T-helper 1 cell (primary cell): ENCODE measurements at regions not wholly inside any gene's neighbourhood (a gene's known extent, or its start where the extent isn't known, plus 50 kb on each side); places are given as distances from the start of the nearest gene placed in this dataset.

Experiments used
- DNase-seq, 5 donors: peaks; one replicate each; pipeline ENCODE4 v3.0.0-alpha.2; 2012 to 2020

DNA sequence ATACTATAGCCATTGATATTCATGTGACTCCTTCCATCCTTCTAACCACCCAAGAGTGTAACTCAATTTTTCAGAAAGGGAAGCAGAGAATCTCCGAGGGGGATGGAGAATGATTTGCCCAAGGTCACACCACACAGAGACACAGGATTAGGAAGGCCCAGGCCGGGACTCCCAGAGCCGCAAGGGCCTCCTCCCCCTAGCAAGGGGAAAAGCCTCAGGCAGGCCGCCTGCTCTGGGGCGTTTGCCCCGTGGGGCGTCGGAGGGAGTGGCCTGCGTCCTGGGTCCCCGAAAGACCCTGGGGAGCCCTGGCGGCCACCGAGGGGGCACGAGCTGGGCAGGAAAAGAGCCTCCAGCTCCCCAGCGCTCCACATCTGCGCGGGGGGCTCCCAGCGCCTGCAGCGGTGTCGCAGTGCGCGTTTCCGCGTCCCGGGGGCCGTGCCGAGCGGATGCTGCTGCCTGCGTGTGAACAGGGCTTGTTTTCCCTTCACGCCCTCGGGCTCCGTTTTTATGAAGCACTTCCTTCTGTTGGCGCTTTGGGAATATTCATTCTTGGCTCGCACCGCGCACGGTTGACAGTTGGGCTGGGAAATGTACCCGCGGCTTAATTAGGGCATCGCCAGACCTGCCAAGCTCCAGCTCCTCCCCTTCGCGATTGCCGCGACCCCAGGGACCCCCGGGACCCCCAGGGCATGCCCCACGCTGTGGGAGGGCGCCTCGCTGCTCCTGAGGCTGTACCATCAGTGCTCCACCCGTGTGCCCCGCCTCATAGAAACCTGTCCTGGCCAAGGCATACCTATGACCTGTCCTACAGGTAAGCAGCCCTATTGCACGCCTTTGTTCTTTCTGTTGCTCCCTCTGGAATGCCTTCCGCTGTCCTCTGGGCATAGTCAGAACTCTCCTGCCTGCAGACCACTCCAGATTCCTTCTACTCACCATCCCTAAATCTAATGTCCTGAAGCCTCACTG is 158.9 kb upstream of the GLI2 start:
- no peak for DNase-seq

DNA sequence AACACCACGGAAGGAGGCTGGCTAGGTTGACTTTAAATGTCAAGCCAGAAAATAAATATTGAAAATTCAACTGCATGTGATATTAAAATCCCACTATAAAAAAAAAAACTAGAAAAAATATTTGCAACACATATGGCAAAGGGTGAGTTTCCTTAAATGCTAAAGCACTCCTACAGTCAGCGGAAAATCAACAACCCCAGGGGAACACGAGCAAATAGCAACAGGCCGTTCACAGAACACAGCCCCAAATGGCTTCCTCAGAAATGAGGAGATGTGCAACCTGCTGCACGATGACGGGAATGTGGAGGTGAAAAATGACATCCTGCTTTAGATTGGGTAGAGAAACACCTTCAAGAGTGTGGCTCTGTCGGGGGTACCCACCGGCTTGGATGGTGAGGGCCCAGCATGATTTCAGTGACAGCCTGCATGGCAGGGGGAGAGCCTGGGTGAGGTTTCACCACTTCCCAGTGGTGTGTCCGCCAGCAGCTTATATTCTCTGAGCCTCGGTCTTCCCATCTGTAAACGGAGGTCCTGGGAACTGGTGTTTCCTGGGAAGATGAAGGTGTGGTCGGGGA is 157.9 kb upstream of the GLI2 start:
- DNase-seq: no peak

DNA sequence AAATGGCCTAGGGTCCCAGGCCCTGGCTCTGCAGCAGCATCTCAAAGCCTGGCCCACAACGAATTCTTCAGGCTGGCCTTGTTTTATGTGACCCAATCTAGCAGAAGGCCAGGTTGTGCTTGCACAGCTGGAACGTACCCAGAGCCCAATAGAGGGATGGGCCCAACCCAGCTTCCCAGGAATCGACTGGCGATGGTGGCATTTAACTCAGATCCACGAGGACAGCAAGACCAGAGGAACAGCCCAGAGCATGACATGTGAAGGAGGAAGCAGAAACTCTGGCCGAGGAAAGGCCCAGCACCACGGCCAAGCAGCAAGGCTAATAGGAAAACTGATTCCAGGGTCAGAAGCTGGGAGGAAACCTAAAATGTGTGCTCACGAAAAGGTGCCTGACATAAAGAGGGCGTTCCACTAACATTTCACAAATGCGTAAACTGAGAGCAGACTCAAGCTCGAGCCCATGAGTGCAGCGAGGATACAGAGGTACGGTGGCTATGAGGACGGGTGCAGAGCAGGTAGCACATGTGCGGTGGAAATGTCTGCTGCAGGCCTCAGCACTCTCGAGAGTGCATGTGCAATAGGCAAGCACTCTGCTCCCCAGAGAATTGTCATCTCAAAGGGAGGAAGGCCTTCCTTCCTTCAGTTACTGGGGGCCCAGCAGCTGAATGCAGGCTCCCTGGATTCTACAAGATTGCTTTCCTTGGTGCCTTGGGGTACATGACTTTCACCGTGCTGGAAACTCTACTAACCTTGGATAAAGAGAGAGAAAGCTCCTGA is 156.9 kb upstream of the GLI2 start:
- DNase-seq: no peak

DNA sequence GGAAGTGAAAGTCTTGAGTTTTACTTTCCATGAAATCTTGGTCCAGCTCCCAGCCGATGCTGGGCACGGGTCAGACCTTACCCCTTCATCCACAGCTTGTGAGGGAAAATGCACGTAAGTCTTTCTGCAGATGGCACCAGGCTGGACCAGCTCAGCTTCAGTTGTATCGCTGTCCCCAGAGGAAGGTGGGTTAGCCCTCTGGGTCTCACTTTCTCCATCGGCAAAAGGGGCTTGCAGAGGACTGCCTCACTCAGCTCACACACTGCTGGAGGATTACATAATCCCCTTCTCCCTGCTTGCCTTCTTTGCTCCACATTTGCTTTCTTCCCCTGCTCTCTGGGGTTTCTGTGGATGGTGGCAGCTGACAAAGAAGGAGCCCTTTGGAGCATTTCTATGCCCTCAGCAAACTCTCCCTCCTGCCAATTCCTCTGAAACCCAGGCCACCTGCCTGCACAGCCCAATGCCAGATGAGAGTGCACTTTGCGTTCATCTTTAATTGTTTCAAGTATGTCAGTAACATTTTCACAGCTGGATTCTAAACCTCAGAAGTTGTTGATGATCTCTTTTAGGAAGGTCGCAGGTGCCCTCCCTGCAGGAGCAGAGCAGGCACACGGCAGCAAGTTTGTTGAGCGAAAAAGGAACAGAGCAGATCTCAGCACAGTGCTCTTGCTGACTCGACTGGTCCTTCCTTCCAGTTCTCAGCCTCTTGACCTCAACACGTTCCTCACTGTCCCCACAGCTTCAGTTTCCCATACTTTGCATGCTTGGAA is 155.6 kb upstream of the GLI2 start:
- no peak for DNase-seq

DNA sequence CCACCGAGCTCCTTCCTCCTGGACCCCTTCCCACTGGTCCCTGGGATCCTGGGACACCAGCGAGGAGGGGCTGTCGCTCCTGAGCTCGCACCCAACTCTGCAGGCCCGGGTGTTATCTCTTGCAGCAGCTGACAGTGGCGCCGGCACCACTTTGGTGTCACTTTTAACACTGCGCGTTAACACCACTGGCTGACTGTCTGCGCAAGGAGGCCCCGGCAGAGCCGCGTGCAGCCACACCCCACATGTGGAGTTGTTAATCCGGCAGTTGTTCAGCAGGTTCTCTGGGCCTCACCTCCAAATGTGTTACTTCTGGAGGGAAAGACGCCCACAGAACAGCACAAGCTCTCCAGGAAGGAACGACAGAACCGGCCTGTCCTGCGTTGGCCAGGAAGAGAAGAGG is 155.0 kb upstream of the GLI2 start:
- no peak for DNase-seq

DNA sequence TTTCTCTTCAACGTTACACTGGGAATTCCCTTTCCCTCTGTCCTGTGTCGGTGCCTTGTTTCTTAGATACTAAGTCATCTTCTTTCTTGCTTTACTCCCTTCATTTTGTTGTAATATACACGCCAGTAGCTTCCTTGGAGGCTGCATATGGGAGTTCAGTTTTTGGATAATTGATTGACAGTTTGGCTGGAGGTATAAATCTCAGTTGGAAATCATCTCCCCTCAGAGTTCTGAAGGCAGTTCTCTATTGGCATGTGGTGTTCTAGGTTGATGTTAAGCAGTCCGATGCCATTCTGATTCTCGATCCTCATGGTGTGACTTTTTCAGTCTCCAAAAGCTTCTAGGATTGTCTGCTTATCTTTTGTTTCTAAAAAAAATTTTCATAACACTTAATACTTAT is 152.5 kb upstream of the GLI2 start:
- no peak for DNase-seq

DNA sequence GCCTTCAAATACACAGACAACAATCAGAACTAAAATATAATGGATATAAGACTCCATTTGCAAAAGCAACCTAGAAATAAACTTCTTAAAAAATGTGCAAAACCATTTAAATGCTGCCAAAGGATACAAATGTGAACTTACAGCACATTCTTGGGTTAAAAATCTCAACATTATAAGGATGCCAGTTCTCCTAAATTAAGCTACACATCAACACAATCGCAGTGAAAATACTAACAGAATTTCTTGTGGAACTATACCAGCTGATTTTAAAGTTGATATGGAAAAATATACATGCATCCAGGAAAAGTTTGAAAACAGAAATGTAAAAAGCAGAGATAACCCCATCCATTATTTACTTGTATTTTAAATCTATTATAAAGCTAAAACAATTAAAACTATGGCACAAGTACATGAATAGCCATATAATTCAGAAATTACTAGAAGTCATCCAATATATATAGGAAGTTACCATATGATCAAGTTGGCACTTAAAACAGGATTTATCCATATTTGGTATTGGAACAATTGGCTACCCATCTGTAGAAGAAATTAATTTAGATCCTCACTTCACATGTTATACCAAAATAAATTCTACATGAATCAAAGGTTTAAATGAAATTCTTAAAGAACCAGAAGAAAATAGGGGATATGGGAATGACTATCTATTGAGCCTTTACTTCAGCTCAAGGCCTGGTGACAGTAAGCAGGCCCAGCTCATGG is 151.7 kb upstream of the GLI2 start:
- no peak for DNase-seq

DNA sequence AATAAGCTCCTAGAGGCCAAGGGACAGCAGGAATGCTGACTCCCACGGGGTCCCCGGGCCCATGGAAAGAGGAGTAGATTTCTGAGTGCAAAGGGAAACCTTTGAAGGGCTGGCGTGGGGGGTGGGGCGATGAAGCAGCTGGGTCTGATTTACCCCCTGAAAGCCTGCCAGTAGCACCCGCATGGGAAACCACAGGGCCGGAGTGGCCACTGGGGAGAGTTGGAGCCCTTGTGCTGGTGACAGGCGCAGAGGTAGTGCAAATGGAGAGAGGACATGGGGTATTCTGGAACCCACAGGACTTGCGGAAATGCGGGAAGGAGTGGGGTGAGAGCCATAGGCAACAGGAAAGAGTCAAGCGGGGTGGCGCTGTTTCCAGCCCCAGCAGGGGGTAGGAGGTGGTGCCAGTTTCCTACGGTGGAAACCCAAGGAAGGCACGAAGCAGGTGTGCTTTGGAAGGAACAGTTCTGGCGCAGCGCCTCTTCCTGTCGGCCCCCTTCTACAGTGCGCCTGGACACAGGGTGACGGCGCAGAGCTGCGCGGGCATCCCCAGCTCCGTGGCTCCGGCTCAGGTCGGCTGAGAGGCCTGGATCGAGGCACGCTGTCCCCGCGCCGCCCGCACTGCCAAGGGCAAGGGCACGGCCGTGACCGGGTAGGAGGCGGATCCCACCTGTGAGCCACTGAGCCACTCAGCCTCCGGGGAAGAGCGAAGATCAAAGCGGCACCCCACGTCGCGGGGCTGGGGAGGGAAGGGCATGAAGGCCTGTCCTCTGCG is 149.0 kb upstream of the GLI2 start:
- no peak for DNase-seq

DNA sequence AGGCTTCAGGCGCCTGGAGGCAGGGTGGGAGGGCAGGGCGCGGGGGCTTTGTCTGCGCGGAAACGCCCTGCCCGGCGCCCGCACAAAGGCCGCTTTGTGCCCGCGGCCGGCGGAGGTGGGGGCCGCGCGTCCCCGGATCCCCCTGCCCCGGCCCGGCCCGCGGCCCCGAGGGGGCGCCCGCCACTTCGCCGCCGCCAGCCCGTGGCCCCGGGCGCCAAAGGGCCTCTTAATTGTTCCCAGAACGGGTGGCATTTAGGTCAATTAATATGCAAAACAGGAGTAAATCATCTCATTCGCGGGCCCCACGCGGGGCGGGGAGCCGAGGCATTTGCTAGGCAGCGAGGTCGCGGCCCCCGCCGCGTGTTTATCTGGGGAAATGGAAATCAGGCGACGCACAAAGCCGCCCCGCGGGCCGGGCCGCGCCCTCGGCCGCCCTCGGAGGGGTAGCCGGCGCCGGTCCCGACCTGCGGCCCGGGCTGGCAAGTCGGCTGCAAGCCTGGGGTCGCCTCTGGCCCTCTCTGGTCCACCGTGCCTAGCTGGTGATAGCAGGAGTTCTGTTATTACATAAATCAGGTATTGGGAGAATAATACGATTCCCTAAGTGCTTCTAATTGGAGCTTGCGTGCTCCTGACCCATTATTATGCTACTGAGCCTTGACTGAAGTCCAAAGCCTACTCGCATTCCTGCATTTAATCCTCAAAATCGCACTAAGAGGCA is 148.2 kb upstream of the GLI2 start:
- no peak for DNase-seq

DNA sequence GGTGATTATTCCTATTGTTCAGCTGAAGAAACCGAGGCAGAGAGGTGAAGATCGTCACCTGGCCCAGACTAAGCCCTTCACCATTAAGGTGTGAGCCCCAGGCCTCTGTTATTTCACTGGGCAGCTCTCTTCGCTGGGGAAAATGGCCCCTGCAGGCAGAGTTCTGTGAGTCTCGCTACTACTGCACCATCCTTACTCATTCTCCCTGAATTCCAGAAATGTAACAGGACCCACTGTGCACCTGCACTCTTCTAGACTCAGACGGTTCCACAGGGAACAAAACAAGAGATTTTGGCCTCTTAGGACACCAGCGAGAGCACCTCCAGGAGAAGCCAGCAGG is 147.7 kb upstream of the GLI2 start:
- no peak for DNase-seq

DNA sequence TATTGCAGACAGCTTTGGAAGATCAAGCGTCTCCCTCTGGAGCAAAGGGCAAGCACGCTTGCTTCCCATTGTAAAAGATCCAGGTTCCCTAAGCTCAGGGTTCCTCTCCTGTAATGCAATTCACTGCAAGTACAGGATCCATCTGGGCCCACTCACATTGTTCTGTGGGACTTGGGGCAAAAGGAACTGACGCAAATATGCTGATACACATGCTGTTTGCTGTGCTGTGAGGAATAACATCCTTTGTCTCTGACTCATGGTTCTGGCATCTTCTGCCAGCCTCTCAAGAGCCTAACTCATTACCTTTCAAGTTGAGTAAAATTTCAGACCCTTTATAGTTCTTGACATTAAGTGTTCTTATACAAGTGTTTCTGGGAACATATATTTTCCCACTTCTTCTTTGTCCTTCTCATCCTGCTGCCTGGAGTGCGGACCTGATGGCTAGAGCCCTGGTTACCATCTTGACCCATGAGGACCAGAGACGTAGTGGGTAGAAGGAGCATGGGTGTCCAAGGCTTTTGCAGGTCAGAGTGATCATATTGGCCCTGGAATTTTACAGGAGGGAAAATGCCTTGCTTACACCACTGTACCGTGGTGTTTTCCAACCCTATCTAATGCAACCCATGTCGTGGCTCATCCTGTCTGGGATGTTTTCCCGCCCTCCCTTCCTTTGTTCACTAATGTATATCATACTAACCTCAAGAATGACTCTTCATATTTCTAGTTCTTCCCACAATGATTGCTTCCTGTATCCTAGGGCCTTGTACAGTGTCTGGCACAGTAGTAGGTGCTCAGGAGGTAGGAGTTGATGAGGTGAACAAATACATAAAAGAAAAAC is 145.7 kb upstream of the GLI2 start:
- no peak for DNase-seq

DNA sequence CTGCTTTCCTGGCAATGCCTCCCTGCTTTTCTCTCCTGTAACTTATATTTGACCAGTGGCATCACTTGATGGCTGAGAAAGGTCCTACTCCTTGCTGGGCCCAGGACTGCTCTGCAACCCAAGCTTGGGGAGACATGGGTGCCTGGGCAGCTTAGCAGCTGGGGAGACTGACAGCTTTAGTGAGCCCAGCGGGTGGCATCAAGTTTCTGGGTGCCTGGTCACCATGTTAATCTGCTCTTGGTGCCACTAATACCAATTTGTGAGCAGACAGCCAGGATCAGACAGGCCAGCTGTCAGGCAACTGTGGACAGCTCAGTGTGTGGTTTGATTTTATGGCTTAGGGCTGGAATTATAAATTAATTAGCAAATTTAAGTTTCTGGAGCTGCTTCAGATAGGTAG is 144.8 kb upstream of the GLI2 start:
- no peak for DNase-seq

DNA sequence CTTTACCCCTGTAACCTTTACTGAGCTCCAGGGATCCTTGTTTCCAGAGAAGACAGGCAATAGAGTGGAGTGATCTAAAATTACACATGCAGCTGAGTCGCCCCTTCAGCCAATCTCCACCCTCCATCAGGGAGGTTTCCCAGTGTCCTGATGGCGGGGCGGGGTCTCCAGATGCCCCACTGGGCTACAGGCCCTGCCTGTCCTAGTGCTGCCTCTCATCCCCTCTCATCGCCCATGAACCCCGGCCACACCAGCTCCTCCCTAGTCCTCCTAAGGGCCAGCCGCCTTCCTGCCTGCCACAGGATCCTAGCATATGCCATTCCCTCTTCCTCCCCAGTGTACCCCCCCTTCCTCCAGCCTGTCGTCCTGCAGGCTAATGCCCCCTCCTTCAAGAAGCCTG is 144.1 kb upstream of the GLI2 start:
- DNase-seq: no peak

DNA sequence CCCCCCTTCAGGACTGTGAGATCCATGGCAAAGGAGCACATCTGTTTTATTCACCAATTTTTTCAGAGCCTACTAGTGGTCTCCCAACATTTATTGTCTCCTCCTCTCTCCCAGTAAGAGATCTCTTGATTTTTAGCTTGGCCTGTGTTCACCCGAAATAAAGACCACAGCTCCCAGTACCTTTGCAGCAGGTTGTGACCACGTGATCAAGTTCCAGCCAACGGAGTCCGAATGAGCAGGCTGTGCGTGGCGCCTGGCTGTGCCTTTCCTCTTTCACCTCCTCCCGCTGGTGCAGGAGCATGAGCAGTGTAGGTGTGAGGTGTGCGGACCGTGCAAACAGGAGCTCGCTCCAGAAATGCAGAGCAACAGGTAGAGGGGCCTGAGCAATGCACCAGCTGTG is 143.6 kb upstream of the GLI2 start:
- DNase-seq: no peak

DNA sequence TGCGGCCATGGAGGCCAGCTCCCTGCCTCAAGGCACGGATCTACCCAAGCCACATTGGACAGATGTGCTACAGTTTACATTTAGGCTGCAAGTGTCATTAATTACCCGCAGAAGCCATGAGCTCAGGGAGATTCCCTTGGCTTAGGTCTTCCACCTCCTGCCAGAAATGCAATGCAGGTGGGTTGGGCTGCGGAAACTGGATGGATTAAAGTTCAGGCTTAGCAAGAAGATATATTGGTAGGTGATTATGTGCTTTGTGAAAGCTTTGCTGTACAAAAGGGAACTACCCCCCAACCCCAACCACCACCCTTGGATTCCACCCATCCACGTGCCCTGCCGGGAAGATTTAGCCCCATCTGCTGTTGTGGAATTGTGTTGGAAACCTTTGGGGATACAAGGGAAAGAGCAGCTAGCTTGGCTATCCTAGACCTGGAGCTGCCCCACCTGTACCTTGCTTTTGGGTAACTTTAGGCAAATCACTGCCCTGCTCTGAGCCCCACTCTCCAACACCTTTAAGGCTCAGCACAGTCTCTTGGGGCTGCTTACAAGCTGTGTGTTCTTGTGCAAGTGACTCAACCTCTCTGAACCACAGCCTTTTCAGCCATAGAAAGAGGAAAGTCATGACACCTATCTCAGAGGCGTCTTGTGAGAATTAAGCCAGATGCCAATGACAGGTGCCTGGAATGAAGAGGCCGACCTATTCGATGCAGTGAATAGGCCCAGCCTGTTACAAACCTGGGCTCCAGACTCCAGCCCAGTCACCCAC is 141.6 kb upstream of the GLI2 start:
- no peak for DNase-seq

DNA sequence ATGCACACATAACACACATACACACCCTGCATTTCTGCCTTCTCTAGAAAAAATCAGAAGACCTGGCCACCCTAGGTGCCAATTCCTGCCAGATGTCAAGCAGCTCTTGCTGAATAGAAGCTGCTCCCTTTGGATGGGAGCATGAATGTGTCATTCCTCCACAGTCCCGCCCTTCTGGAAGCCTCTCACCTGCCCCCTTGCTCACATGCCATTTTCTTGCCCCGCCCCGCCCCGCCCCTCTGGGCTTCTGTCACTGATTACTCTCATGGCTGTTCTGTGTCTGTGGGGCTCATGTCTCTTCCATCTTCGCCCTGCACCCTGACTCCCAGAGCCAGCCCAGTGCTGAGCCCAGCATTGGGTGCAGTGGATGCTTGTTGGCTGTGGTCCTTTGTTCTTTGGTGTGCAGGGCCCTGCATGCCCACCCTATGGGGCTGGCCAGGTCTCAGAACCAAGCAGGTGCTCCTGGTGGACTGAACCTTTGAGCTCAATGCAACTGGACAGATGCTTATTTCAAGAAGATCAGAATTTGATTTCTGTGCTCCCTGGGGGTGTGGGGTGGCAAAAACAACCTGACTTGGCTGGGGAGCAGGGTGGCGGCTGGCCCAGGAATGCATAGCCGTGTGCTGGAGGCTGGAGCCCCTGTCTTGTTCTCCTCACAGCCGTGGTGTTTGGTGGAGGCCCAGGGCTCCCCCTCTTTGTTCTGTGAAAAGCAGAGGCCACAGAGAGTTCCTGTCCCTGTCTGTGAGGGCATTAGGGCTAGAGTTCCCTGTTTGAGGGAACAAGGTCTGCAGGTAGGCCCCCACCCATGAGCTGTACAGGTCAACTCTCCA is 140.6 kb upstream of the GLI2 start:
- no peak for DNase-seq

DNA sequence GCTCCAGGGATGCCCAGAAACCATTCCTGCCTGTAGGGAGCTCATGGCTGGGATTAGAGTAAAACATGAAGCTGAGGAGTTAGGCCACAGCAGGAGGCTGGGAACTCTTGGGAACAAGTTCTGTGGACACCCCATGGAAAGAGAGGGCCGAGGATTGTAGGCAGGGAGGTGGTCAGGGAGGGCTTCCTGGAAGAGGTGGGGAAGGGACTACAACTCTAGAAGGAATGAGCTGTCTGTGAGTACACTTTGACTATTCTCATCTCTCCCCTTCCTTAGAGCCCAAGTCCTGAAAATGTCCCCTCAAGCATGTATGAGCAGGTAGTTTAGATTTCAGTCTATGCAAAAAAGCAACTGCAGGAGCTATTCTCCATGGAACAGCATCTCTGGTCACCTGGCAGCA is 139.9 kb upstream of the GLI2 start:
- no peak for DNase-seq

DNA sequence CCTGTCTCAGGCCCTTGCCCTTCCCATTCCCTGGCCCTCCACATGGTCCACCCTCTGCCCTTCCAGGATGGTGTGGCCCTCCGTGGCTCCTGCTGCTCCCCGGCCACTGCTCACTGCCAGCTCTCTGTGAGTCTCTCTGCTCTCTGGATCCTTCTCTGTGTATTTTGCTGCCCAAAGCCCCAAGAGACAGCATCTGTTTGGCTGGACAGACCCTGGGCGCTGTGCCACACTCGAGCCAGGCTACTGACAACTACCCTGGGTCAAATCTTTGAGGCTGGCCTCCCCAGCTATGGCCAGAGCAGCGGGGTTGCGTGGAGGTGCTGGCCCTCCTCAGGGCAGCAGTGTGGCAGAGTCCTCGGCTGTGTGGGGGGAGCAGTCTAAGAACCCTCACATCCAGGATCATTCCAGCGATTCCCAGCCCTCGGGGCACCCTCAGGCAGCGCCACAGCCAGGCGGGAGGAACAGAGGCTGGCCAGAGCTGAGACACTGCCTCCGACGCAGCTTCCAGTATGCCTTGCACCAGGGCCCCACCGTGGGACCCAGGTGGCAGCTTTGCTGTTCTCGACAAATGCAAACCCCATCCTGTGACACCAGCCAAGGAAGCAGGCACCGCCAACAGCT is 139.4 kb upstream of the GLI2 start:
- DNase-seq: no peak
